Urothelium cell line (cell line): ENCODE measurements at regions not wholly inside any gene's neighbourhood (a gene's known extent, or its start where the extent isn't known, plus 50 kb on each side); places are given as distances from the start of the nearest gene placed in this dataset.
A peak's percentile ranks its signal among the peaks of the same experiment; 100 is the strongest.

Experiments used
- DNase-seq: peaks from one replicate; pipeline ENCODE4 v3.0.0; 2011; ENCODE audit warnings: low spot score, mixed read lengths
- FAIRE-seq: peaks from 2 replicates; lab custom pipeline; 2011; peaks lifted over from hg19 to GRCh38; lab: Jason Lieb, UNC

DNA sequence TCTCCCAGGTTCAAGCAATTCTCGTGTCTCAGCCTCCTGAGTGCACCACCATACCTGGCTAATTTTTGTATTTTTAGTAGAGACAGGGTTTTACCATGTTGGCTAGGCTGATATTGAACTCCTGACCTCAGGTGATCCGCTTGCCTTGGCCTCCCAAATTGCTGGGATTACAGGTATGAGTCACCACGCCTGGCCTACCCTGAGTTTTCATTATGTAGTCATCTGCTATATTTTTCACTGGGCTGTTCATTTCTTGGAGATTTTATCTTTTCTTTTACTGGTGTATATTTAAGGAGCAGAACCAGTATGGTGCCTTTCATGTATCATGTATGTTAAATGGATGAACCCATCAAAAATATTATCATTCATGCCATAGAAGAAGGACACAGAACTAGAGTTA, 377.0 kb upstream of the ACTBL2 start:
- no peak for FAIRE-seq

DNA sequence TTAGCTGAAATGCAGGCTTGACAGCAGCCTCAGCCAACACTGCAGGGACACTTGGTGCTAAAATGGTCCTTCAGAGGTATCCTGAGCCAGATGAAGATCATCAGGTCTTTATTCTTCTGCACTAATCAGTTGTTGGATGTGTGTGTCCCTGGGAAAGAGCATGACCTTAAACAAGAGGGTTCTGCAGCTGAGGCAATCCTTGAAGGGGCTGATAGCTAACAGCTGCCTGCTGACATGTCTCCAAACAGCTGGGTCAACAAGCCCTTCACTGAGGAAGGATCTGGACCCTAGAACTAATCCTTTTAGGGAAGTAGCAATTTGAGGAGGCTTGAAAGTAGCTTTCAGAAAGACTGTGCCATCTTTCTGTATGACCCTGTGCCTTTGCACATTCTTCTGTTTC, 376.3 kb upstream of the ACTBL2 start:
- FAIRE-seq: no peak
- no peak for DNase-seq

More for the DNA sequence above, 377.0 kb upstream of the ACTBL2 start:
- no peak for DNase-seq

DNA sequence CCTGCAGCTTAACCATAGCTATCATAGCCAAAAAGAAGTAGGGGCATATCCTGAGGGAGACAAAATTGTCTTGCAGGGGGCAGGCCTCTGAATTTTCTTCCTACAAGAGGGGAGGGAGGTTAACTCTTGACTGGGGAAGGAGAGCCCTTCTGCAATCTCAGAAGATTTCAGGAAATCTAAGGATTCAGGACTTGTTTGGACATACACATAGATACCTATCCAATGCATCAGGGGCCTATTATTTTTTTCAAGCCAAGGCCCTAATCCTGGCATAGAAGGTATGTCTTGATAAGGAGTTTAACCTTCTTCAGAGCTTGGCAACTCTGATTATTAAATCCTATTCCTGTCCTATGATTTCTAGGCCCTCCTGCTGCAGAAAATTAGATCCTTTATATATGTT, 375.1 kb upstream of the ACTBL2 start:
- no peak for FAIRE-seq
- no peak for DNase-seq

DNA sequence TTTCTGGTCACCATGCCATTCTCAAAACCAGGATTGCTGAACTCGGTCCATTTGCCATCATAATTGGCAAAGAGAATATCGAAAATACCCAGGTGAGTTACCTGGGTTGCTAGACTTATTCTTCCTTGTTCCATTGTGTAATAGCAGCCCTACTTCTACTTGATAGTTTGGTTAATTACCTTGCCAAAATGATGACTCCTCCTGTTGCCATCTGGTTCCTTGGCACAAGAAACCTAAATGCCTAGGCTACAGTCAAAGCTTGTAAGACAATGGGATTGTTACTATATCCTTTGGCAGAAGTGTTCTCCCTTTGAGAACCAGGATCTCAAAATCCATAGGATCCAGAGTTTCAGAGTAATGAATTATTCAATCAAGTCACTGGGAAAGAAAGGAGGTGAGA, 373.2 kb upstream of the ACTBL2 start:
- FAIRE-seq: no peak

DNA sequence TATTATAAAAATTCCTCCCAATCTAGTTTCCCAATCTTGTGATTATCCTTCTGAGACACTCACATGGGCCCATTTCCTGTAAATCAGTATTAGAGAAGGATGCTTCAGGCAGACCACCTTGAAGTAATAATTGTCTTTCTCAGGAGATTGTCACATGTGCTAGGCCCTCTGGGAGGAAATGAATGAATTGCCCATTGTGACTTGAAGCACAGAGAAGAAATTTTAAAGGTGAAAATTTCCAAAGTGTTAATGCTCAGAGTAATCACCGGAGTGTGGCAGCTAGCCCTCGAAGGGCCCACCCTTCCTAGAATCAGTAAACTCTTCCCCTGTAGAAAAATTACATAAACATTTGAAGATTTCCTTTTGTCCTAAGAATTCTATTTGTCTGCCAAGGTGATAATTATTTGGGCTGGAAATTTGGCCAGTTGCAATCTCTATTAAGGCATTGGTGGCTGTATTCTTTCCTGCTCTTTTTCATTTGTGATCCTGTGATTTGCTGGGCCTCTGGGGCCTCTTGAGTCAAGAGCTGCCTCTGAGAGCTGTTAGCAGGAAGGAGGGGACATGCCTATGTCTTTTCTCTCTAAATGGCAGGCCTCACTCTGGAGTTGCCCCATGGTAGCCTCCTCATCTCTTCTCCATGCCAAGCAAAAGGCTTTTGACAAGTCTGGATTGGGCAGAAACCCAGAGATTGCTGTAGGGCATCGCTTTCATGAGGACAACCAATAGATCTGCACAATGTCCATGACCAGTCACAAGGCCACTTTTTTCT, 371.5 kb upstream of the ACTBL2 start:
- no peak for FAIRE-seq
- no peak for DNase-seq

More for the DNA sequence above, 373.2 kb upstream of the ACTBL2 start:
- no peak for DNase-seq

DNA sequence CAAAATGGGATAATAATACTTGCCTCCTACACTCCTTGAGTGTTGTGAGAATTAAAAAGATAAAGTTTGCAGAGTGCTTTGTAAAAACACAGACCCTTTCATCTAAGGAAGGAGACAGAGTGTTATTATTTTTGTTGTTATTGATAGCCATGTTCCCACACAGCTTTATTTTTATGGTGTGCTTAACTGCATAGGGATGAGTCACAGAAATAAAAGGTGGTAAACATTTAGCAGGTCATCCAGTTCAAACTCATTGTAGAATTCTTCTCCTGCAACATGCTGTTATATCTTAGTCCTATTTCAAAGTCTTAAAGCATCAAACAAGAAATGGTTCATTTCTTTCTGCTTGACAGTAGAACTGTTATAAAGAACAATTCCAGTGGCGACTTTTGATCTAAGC, 367.5 kb upstream of the ACTBL2 start:
- FAIRE-seq (no peak), DNase-seq (no peak)

DNA sequence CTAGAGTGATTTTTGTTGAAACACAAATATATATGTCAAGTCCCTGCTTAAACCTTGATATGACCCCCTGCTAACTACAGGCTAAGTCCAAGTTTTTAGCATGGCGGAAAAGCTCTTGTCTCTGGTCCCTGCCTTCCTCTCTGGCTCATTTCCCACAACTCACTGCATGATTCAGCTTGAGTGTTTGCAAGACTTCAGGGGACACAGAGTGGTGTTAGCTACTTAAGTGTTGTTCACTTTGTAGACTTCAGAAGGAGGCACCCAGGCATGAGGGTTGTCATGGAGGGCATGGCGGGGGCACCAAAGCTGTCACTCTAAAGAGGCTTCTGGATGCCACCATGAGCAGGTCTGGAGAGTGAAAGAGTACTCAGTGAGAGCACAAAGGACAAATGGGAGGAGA, 362.4 kb upstream of the ACTBL2 start:
- FAIRE-seq: no peak
- DNase-seq: no peak

DNA sequence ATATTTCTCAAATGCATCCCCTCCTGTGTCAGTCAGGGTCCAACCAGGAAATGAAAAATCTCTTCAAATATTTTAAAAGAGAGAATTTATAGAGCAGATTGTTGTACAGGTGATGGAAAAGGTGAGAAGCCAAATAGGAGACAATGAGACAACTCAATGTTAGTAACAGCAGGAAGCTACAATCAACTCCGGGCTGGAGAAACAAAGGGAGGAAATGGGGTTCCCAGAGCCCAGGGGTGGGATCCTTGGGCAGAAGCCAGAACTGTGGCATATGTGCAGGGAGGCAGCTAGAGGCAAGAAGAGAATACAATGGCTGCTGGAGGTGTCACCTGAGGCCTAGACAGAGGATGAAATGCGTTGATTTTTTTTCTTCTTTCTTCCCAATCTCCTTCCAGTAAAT, 361.8 kb upstream of the ACTBL2 start:
- FAIRE-seq: no peak
- DNase-seq: no peak

DNA sequence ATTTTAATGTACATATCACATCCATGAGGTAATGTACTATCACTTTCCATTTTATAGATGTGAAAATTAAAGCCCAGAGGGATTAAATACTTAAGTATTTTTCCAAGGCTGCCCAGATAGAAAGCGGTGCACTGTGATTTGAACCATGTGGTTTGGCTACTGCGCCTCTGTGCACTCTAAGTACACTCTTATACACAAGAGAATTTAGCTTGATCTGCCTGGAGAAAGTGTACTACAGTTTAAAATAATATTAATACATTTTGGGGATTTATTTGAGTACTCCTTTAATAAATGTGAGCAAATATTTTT, 360.4 kb upstream of the ACTBL2 start:
- FAIRE-seq (no peak), DNase-seq (no peak)

DNA sequence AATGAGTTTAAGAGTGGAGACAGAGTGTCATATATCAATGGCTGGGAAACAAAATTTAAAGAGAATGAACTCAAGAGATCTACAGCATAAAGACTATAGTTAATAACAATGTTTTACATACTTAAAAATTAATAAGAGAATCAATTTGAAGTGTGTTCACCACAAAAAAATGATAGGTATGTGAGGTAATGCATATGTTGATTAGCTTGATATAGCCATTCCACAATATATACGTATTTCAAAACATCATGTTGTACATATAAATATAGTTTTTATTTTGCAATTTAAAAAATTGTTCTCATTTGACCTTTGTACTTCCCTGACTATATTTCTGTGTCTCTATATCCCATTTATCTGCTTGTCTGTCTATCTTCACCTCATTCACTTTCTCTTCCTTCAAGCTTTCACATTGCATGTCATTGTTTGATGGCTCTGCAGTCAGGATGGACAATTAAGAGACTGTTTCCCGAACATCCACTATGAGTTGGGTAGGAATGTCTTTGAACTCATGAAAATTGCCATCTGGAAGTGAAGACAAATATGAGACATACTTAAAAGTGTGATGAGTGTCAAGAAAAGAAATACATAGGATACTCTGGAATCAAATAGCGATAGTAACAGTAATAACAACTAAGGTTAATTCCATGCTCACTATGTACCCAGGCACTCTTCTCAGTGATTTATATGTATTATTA, 359.9 kb upstream of the ACTBL2 start:
- DNase-seq: no peak
- FAIRE-seq: no peak

DNA sequence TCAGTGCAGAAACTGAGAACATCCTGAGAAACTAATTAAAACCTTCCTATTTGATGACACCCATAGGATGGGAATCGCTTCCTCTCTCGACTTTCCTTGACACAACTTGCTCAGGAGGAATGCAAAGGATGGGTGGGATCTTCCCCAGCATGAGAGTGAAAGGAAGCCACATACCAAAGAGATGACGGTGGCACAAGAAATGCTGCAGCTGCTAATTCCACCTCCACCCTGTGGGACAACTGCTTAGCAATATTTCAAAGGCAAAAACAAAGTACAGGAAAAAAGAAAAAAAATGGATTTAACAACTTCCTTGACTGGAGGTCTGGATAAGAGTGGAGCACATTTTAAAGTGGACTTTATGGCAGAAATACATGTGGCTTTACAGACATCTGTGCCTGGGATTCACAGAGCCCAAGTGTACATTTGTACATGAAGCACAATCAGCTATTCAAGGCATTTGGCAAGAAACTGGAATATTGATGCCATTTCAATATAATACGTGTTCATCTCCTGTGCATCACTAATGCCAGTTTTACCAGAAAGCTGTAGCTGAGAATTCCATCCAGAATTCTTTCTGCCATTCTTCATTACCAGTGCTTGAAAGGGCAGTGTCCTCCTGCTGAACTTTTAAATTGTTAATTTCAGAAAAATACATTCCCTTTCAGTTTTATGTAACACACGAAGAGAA, 359.2 kb upstream of the ACTBL2 start:
- peak; percentile 94 for FAIRE-seq

DNA sequence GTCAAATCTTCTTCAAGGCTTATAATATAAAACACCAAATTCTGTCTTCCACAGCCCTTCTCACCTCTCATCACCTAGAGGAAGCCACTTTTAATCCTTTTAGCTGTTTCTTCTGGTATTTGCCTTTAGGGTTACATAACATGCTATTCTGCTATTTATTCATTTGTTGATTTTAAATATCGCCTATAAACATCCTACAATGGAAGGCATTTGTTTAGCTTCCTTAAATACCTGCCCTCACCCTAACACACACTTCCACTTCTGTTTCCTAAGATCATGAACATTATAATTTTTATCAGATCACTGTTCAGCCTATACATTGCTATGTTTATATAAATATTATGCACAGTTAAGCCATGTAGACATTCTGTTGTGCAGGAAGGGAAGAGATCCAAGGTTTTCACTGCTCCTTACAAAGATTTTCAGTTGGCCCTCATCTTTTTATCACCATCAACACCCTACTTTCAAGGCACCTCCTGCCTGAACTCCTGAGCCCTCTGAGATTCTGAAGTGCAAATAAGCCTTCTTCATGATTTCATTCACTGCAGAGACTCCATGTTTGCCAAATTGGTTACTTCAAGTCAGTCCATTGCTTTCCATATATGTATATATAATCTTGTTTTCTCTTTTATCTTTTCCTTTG, 356.9 kb upstream of the ACTBL2 start:
- DNase-seq (no peak), FAIRE-seq (no peak)

More for the DNA sequence above, 359.2 kb upstream of the ACTBL2 start:
- peak; percentile 89 for DNase-seq

DNA sequence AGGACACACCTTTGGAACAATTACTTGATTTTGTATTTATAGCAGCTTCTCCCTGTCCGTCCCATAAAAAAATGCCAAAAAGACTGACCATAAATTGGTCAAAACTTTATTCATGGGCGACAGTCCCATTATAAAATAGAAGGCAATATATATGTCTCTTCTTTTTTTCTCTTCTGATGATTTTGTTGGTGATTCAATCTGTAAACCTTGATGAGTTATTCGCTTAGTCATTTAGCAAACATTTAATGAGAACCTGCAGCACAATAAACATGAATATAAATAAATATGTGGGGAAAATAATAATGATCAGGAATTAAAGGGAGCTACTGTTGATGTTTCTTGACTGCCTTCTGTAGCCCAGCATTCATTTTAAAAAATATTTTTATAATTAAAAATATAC, 356.4 kb upstream of the ACTBL2 start:
- no peak for FAIRE-seq
- no peak for DNase-seq

DNA sequence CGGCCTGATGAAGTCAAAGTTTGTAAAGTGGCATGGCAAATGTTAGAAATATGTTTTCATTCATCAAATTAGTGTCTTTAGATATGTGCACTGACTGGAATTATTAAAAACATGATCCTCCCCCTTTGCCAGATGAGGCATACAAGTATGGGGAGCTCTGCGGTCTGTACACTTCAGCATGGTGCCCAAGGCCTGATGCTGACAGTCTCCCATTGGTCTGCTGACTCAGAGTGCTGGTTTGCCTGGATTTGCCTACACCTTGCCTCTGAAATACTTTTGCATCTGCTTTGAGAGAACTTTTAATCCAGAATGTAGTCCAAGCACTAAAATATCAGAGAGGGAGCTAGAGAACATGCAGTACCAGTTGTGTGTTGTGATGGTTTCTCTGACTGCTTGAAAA, 354.3 kb upstream of the ACTBL2 start:
- no peak for FAIRE-seq
- DNase-seq: no peak

DNA sequence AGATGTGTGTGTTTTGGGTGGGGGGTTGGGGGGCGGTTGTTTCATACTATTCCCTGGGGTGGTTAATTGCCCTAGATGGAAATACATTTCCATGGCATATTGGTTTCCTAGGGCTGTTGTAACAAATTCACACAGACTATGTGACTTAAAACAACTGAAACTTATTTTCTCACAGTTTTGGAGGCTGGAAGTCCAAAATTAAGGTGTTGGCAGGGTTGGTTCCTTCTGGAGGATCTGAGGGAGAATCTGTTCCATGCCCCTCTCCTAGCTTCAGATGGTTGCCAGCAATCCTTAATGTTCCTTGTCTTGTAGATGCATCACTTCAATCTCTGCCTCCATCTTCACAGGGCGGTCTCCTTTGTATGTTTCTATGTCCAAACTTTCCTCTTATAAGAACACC, 353.7 kb upstream of the ACTBL2 start:
- DNase-seq (no peak), FAIRE-seq (no peak)

DNA sequence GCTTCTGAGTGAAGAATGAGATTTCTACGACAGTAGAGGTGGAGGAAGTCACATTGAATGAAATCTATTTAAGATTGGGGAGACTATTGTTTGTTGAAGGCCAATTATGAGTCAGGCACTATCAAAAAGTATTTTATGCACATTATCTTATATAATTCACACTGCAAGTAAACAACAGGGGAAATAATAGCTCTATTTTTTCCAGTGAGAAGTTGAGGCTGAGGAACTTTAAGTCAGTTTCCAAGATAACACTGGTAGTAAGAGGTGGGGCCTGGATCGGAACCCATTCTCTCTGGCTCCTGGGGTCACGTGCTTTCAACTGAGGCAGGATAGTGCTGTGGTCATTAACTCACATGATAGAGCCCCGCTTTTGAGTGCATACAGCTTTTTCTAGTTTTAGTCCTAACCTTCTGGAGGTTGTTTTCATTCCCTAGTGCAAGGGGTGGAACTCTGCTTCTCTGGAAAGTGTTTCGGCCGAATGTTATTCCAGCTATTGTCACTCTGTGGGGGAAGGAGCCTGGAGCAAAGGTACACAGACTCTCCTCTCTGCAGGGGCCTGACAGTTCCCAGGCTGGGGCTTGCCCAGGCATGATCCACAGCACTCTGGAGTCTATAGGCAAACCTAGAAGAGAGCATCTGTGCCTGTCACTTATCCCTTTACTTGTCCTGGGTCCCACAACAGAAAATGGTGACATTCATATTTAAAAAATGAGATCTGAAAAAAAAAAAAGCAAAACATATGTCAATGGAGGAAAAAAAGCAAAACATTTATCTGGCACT, 352.4 kb upstream of the ACTBL2 start:
- no peak for FAIRE-seq
- DNase-seq: peak; percentile 30

DNA sequence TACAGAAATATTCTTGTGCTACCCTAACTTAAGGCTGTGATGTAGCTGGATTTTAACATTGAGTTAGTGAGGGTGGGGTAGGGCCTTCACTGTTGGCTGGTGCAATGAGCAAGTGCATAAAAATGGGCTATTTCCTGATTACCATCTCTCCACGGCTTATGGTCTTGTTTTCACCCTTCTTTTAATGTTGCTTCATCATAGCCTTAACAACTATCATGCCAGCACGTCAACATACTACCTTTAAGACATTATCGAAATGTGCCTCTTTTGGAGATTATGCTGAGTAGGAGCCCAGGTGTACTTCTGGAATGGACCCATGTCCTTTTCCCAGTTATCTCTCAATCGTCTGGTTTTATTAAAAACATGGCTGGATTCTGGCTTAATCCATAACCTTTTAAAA, 350.9 kb upstream of the ACTBL2 start:
- DNase-seq: no peak
- peak; percentile 73 for FAIRE-seq

DNA sequence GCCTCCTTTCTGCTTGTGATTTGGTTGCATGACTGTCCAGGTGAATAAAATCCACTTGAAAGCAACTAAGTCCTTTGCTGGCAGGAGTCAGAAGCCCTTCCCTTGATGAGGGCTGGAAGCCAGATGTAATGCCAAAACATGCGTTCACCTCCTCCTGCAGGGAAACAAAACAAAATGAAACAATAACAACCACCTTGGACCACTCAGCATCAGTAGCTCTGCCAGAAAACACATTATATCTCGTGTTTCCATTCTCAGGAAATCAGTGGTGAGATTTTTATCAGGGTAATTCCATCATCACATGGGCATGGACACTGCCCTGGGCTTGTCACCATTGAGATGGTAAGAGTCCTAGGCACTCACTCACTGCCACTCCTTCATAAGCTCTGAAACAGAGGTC, 350.3 kb upstream of the ACTBL2 start:
- DNase-seq (no peak), FAIRE-seq (no peak)

DNA sequence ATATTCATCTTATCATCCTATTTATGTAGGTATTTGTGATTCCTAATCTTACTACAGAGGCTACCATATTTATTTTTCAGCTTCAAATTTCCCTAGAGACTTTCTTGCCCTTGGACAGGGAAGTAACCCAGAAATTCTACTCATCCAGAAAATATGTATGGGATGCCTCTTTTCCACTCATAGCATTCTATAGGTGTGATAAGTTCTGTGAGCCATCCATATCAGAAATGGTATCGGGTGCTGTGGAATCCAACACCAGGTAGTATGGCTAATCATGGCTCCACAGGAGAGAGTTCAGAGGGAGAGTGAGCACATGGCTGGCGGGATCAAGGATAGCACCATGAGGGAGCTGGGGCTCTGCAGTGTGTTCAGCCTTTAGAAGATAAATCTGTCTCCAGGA, 349.3 kb upstream of the ACTBL2 start:
- DNase-seq (no peak), FAIRE-seq (no peak)

DNA sequence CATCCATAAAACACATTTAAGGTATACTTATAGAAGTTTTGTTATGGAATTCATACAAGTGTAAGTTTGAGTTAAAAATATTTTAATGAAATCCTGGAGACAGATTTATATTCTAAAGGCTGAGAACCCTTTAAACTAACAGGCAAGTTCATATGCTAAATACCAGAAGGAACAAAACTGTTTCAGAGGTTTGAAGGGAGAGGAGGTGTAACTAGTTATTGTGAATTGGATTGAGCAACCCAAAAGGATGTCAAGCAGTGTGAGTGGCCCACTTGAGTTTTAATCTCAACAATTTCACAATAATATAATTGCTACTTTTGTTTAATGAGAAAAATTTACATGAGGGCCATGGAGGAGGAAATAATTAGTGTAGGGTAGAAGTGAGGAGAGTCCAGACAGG, 348.5 kb upstream of the ACTBL2 start:
- DNase-seq (no peak), FAIRE-seq (no peak)

DNA sequence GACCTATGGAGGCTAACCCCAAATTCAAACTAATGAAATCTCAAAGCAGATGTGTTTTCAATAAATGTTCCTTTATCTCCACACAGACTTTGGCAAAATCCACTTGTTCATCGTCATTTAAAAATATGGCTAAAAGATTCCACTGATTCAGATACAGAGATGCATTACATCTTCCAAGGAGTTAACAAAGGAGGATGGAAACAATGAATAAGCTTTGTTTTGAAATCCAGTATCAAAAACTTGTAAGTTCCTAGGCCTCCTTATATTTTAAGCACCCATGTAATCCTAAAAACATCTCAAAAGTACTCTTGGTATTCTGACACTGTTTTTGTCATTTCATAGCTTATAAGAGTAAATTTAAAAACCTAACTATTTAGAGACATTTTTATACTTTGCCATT, 345.6 kb upstream of the ACTBL2 start:
- FAIRE-seq (no peak), DNase-seq (no peak)
